ENCODE measurements at regions not wholly inside any gene's neighbourhood (a gene's known extent, or its start where the extent isn't known, plus 50 kb on each side); places are given as distances from the start of the nearest gene placed in this dataset.

DNA sequence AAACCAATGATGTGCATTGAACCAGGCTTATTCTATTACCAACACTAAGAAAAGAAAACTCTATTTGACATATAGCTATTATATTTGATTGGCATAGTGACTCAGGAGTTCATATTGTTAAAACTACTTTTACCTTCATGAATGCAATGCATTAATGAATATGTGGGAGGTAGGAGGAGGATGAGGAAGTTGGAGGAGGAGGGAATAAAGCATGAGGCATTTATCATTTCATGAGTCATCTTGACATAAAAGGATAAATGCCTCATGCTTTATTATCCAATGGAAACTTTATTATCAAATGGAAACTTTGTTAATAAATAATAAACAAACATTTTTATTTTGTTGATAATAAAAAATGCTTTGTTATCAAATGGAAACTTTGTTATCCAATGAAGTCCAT lies 116.5 kb downstream of the SPRY2 start:
- no peak overlapping the region for H2AFZ ChIP-seq (ENCODE audit: low read depth)
- no peak overlapping the region for H3K27ac ChIP-seq
- no peak overlapping the region for H3K9ac ChIP-seq
- H4K20me1 ChIP-seq (ENCODE audit: insufficient read depth) = no peaks in the 10 kb centered on the region
- no peaks in the 10 kb centered on the region for H3K27me3 ChIP-seq (ENCODE audit: insufficient read depth, low read depth)
- TF ChIP-seq, protein P1, sequence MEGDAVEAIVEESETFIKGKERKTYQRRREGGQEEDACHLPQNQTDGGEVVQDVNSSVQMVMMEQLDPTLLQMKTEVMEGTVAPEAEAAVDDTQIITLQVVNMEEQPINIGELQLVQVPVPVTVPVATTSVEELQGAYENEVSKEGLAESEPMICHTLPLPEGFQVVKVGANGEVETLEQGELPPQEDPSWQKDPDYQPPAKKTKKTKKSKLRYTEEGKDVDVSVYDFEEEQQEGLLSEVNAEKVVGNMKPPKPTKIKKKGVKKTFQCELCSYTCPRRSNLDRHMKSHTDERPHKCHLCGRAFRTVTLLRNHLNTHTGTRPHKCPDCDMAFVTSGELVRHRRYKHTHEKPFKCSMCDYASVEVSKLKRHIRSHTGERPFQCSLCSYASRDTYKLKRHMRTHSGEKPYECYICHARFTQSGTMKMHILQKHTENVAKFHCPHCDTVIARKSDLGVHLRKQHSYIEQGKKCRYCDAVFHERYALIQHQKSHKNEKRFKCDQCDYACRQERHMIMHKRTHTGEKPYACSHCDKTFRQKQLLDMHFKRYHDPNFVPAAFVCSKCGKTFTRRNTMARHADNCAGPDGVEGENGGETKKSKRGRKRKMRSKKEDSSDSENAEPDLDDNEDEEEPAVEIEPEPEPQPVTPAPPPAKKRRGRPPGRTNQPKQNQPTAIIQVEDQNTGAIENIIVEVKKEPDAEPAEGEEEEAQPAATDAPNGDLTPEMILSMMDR (conservative IDR thresholded peaks at IDR 0.05; ENCODE audit: low read depth, low read length) = no peak
- no peaks in the 10 kb centered on the region for H3K36me3 ChIP-seq (ENCODE audit: insufficient read depth)
- no peak overlapping the region for H3K4me3 ChIP-seq (IDR thresholded peaks at IDR 0.05; ENCODE audit: insufficient read depth, low read depth, low read length)
- H3K79me2 ChIP-seq (ENCODE audit: insufficient read depth, low read depth) = no peaks in the 10 kb centered on the region
- H3K4me2 ChIP-seq = no peak overlapping the region
- H3K4me1 ChIP-seq (ENCODE audit: low read depth, poor library complexity, severe bottlenecking) = no peaks in the 10 kb centered on the region

DNA sequence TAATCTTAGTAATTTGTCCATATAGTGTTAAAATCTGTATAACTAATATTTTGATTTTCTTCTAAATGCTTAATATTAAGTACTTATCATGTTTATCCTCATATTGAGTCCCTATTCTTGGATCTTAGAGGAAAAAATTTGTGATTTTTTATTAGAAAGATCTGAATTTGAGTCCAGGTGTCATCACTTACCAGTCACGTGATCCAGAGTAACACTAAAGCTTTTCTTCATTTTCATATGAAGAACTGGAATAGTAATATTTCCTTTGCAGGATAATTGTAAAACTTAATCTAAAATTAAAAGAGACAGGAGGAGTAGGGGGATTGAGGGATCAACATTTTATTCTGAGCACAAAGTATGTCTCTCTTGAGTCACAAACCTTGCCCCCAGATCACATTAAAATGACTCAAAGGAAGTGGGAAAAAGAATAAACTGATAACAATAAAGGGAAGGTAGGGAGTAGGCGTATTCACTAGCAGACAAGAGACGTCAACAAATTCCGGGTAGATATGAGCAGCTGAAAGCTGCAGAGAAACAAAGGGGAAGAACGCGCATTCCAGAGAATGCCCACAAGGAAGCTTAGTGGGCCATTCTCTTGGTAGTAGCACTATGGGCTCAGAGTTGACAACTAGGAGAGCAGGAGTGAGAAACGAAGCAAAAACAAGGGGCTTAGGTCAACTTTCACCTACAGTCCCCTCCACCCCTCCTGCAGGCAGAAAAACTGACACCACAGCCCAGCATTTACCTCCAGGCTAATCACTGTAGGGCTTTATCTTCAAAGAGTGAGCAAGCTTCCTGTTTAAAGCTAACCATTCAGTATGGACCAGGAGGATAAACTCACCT lies 123.1 kb downstream of the SPRY2 start:
- no peak overlapping the region for H3K9ac ChIP-seq
- no peak overlapping the region for H2AFZ ChIP-seq (ENCODE audit: low read depth)
- H3K79me2 ChIP-seq (ENCODE audit: insufficient read depth, low read depth) = no peaks in the 10 kb centered on the region
- no peaks in the 10 kb centered on the region for H3K4me1 ChIP-seq (ENCODE audit: low read depth, poor library complexity, severe bottlenecking)
- no peak overlapping the region for H3K27ac ChIP-seq
- no peak overlapping the region for H3K4me2 ChIP-seq
- H4K20me1 ChIP-seq (ENCODE audit: insufficient read depth) = no peaks in the 10 kb centered on the region
- TF ChIP-seq, protein P1 (conservative IDR thresholded peaks at IDR 0.05; ENCODE audit: low read depth, low read length) = no peak
- no peaks in the 10 kb centered on the region for H3K36me3 ChIP-seq (ENCODE audit: insufficient read depth)
- H3K27me3 ChIP-seq (ENCODE audit: insufficient read depth, low read depth) = no peaks in the 10 kb centered on the region
- no peak overlapping the region for H3K4me3 ChIP-seq (IDR thresholded peaks at IDR 0.05; ENCODE audit: insufficient read depth, low read depth, low read length)

DNA sequence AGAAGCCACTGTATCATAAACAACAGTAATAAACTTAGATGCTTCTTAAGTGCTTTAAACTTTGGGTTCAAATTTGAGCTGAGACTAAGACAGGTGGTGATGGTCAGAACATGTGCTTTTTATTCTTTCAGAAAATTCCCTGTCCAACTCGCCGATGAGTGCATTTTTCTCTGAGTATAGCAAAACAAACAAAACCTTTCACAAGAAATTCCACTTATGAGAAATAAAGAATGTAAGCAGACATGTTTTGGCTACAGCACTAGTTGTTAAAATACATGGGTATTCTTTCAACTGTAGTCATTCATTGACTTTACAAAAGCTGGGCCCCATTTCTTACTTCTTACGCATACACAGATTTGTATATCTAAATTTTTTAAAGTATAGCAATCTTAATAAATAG lies 125.6 kb downstream of the SPRY2 start:
- Histone ChIP-seq H3K4me3 (IDR thresholded peaks at IDR 0.05; ENCODE audit: insufficient read depth, low read depth, low read length) (no peak overlapping the region), H3K36me3 (ENCODE audit: insufficient read depth) (no peaks in the 10 kb centered on the region), H3K27ac (no peak overlapping the region), H3K79me2 (ENCODE audit: insufficient read depth, low read depth) (no peaks in the 10 kb centered on the region), H2AFZ (ENCODE audit: low read depth) (no peak overlapping the region), H3K4me2 (no peak overlapping the region), H3K27me3 (ENCODE audit: insufficient read depth, low read depth) (no peaks in the 10 kb centered on the region), H4K20me1 (ENCODE audit: insufficient read depth) (no peaks in the 10 kb centered on the region), H3K9ac (no peak overlapping the region), H3K4me1 (ENCODE audit: low read depth, poor library complexity, severe bottlenecking) (no peaks in the 10 kb centered on the region)
- TF ChIP-seq, protein P1 (conservative IDR thresholded peaks at IDR 0.05; ENCODE audit: low read depth, low read length) = no peak

DNA sequence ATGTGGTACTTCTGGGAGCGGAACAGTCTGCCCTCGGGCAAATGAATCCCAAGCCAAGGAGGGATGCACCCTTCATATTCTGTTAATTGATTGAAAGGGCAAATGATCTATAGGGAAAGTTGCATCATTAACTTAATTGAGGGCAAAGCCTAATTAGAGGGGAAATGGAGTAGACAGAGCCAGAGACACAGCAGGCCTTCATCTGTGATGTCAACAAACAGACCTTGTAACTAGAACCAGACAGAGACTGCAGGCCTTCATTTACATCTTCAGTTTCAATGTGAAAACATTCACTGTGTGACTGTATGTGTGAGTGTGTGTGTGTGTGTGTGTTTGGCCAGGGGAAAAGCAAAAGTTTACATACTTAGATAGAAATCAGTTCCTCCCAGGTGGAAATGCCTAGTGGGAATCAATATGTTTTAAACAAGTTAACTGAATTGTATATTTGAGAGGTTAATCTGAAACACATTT lies 126.4 kb downstream of the SPRY2 start:
- Histone ChIP-seq H3K27ac (no peak overlapping the region), H3K4me1 (ENCODE audit: low read depth, poor library complexity, severe bottlenecking) (no peaks in the 10 kb centered on the region), H3K9ac (no peak overlapping the region), H4K20me1 (ENCODE audit: insufficient read depth) (no peaks in the 10 kb centered on the region), H3K27me3 (ENCODE audit: insufficient read depth, low read depth) (no peaks in the 10 kb centered on the region), H3K36me3 (ENCODE audit: insufficient read depth) (no peaks in the 10 kb centered on the region), H2AFZ (ENCODE audit: low read depth) (no peak overlapping the region), H3K79me2 (ENCODE audit: insufficient read depth, low read depth) (no peaks in the 10 kb centered on the region), H3K4me2 (no peak overlapping the region), H3K4me3 (IDR thresholded peaks at IDR 0.05; ENCODE audit: insufficient read depth, low read depth, low read length) (no peak overlapping the region)
- TF ChIP-seq, protein P1 (conservative IDR thresholded peaks at IDR 0.05; ENCODE audit: low read depth, low read length) = no peak
